IMR-90 (cell line): ENCODE measurements at regions not wholly inside any gene's neighbourhood (a gene's known extent, or its start where the extent isn't known, plus 50 kb on each side); places are given as distances from the start of the nearest gene placed in this dataset.

Source experiments
- ATAC-seq: fragments of 200-7000 bp; cut with Tn5 transposase; 2 replicates; pipeline ENCODE4 v1.9.1; 2020; ENCODE audit warnings: low read depth, mild to moderate bottlenecking, moderate library complexity
- BruUV-seq: library from RNA; stranded (reverse); fragments of 400-500 nt; replicated peaks from 2 replicates; lab custom pipeline; 2021; lab: Mats Ljungman, UMichigan
- CTCF ChIA-PET: fragments of 300-600 bp; formaldehyde crosslinking; extraction: SDS; loops from one replicate; lab custom pipeline; 2021; ENCODE audit warnings: antibody characterized with exemption; lab: Yijun Ruan, JAX
- POLR2A ChIA-PET: fragments of 300-600 bp; sonication (Branson Sonifier 250); formaldehyde crosslinking; loops from one replicate; lab custom pipeline; 2022; ENCODE audit warnings: antibody characterized with exemption; ENCODE audit not compliant: unreplicated experiment; lab: Charles Lee
- DNase-seq: peaks from one replicate; pipeline ENCODE4 v3.0.0; 2013
- H2AFZ ChIP-seq: replicated peaks from 2 replicates; pipeline ENCODE3; 2013; ENCODE audit warnings: low read length, mild to moderate bottlenecking; ENCODE audit not compliant: poor library complexity
- H2AK5ac ChIP-seq: 2 replicates; pipeline ENCODE4 v1.6.1; 2013; ENCODE audit warnings: low read depth, low read length, inconsistent platforms
- H2AK9ac ChIP-seq: replicated peaks from 2 replicates; pipeline ENCODE3; 2013; ENCODE audit warnings: mild to moderate bottlenecking, low read depth, low read length, moderate library complexity; ENCODE audit not compliant: poor library complexity
- H2BK120ac ChIP-seq: 2 replicates; pipeline ENCODE4 v1.6.1; 2013; ENCODE audit warnings: low read depth, low read length, inconsistent platforms
- H2BK15ac ChIP-seq: 3 replicates; pipeline ENCODE4 v1.6.1; 2013; ENCODE audit warnings: low read depth, low read length, inconsistent platforms
- H2BK20ac ChIP-seq: 2 replicates; pipeline ENCODE4 v1.6.1; 2013; ENCODE audit warnings: low read depth, mild to moderate bottlenecking, inconsistent platforms, low read length, moderate library complexity
- H2BK5ac ChIP-seq: 2 replicates; pipeline ENCODE4 v1.6.1; 2013; ENCODE audit warnings: mild to moderate bottlenecking, low read depth, low read length, inconsistent platforms; ENCODE audit not compliant: poor library complexity, severe bottlenecking
- H3K14ac ChIP-seq: replicated peaks from 2 replicates; pipeline ENCODE4 v1.6.1; 2013; ENCODE audit warnings: low read depth, low read length, inconsistent platforms
- H3K18ac ChIP-seq: 2 replicates; pipeline ENCODE4 v1.6.1; 2013; ENCODE audit warnings: low read depth, low read length, control low read depth
- H3K23ac ChIP-seq: 2 replicates; pipeline ENCODE4 v1.6.1; 2013; ENCODE audit warnings: low read depth, low read length, inconsistent platforms
- H3K27ac ChIP-seq: 2 replicates; pipeline ENCODE4 v1.5.1; 2013; ENCODE audit warnings: mild to moderate bottlenecking, control low read depth, low read length; ENCODE audit not compliant: insufficient read depth
- H3K27me3 ChIP-seq: 2 replicates; pipeline ENCODE4 v1.6.1; 2013; ENCODE audit warnings: low read length; ENCODE audit not compliant: control insufficient read depth, insufficient read depth
- H3K36me3 ChIP-seq: 2 replicates; pipeline ENCODE4 v1.6.1; 2013; ENCODE audit warnings: low read length, mixed read lengths; ENCODE audit not compliant: control insufficient read depth, insufficient read depth
- H3K4ac ChIP-seq: 2 replicates; pipeline ENCODE4 v1.6.1; 2013; ENCODE audit warnings: low read depth, low read length, inconsistent platforms
- H3K4me1 ChIP-seq: 2 replicates; pipeline ENCODE4 v1.6.1; 2013; ENCODE audit warnings: low read length, mixed read lengths; ENCODE audit not compliant: control insufficient read depth, insufficient read depth
- H3K4me2 ChIP-seq: 2 replicates; pipeline ENCODE4 v1.6.1; 2013; ENCODE audit warnings: low read depth, mild to moderate bottlenecking, control low read depth, low read length, moderate library complexity
- H3K4me3 ChIP-seq: 2 replicates; pipeline ENCODE4 v1.5.1; 2013; ENCODE audit warnings: low read depth, mild to moderate bottlenecking, control low read depth, low read length, moderate library complexity; ENCODE audit not compliant: insufficient read depth
- H3K56ac ChIP-seq: 2 replicates; pipeline ENCODE4 v1.6.1; 2013; ENCODE audit warnings: low read length, inconsistent platforms; ENCODE audit not compliant: insufficient read depth; ENCODE audit errors: extremely low read depth
- H3K79me1 ChIP-seq, 2 experiments: 2 replicates each; pipeline ENCODE4 v1.6.1; 2013; ENCODE audit warnings: low read length in 2 of 2, inconsistent platforms in 1 of 2, low read depth in 1 of 2
- H3K9ac ChIP-seq: 2 replicates; pipeline ENCODE4 v1.6.1; 2013; ENCODE audit warnings: low read depth, low read length, control low read depth
- H3K9me1 ChIP-seq: 2 replicates; pipeline ENCODE4 v1.6.1; 2013; ENCODE audit warnings: low read length, inconsistent platforms; ENCODE audit not compliant: insufficient read depth
- H3K9me3 ChIP-seq: 2 replicates; pipeline ENCODE4 v1.6.1; 2013; ENCODE audit warnings: low read length; ENCODE audit not compliant: control insufficient read depth, insufficient read depth
- H4K20me1 ChIP-seq: 2 replicates; pipeline ENCODE4 v1.6.1; 2013; ENCODE audit warnings: low read length, inconsistent platforms; ENCODE audit not compliant: insufficient read depth
- H4K5ac ChIP-seq: 2 replicates; pipeline ENCODE4 v1.6.1; 2013; ENCODE audit warnings: mild to moderate bottlenecking, low read depth, low read length, control low read depth
- H4K8ac ChIP-seq, 2 experiments: 2 replicates each; pipeline ENCODE4 v1.6.1; 2013; ENCODE audit warnings: low read depth in 2 of 2, low read length in 2 of 2, control low read depth in 1 of 2, inconsistent platforms in 1 of 2
- H4K91ac ChIP-seq: 2 replicates; pipeline ENCODE4 v1.6.1; 2013; ENCODE audit warnings: low read depth, low read length, inconsistent platforms; ENCODE audit not compliant: insufficient read depth
- CEBPB ChIP-seq: IDR thresholded peaks from 2 replicates; pipeline ENCODE4 v1.6.1; 2012; ENCODE audit warnings: low read depth, low read length, improper control_type of control experiment
- CHD1 ChIP-seq: IDR thresholded peaks from 2 replicates; pipeline ENCODE4 v1.6.1; 2012; ENCODE audit warnings: low read depth, low read length, improper control_type of control experiment
- FOS ChIP-seq: fragments of 150-350 bp; IDR thresholded peaks from 2 replicates; pipeline ENCODE4 v1.6.1; 2016; ENCODE audit warnings: low read depth, low read length
- MAZ ChIP-seq: IDR thresholded peaks from 2 replicates; pipeline ENCODE4 v1.6.1; 2012; ENCODE audit warnings: low read depth, mild to moderate bottlenecking, low read length, improper control_type of control experiment, moderate library complexity, borderline replicate concordance
- RAD21 ChIP-seq: IDR thresholded peaks from 2 replicates; pipeline ENCODE4 v1.6.1; 2012; ENCODE audit warnings: low read length, improper control_type of control experiment
- RCOR1 ChIP-seq: IDR thresholded peaks from 2 replicates; pipeline ENCODE4 v1.6.1; 2012; ENCODE audit warnings: mild to moderate bottlenecking, low read length, improper control_type of control experiment; ENCODE audit not compliant: insufficient replicate concordance
- WGBS, 2 experiments: methylation state at CpG; one replicate each; pipeline versions ENCODE4 v1.1.5 to v1.1.7; 2013; ENCODE audit warnings: missing lambda C conversion rate in 2 of 2; ENCODE audit not compliant: insufficient read length in 1 of 2; ENCODE audit errors: extremely low coverage in 2 of 2; 5-methylcytosine and 5-hydroxymethylcytosine counted together
- dilution Hi-C: fragments of 300-500 bp; cut with HindIII; formaldehyde crosslinking; loops from one replicate; pipeline ENCODE4 v1.14.3; 2018; ENCODE audit warnings: low sequenced_read_pairs; ENCODE audit not compliant: unreplicated experiment
- in situ Hi-C: fragments of 300-500 bp; cut with MboI; formaldehyde crosslinking; loops from 3 replicates; pipeline ENCODE4 v1.14.3; 2019; ENCODE audit warnings: low sequenced_read_pairs, inconsistent platforms, mixed read lengths
- intact Hi-C: fragments of 100-400 bp; cut with micrococcal nuclease; formaldehyde crosslinking; loops from 2 replicates; pipeline ENCODE4 v1.10.0; 2022
- TF ChIP-seq, protein P1 (sequence below): fragments of 150-350 bp; IDR thresholded peaks from 2 replicates; pipeline ENCODE4 v1.6.1; 2016; ENCODE audit warnings: low read depth, mild to moderate bottlenecking, low read length, moderate library complexity, borderline replicate concordance

DNA sequence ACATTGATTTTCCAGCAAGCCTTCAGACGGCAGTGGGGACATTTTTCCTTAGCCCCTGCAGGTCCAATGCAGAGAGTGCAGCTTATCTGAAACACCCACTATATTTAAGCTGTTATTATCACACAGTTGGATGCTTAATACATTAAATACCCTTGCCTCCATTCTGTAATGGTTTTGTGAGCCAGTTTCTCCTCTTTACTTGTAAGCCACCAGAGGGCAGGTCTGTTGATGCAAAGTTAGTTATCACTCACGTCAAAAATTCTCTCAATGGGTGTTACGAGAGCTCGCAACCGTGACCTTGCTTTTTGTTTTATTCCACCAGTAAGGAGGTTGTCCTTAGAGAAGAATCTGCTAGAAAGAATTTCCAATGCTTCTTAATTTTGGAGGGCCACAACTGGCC is 189.8 kb downstream of the INSIG2 start:
- no peak overlapping the region for H2BK5ac ChIP-seq
- no peak overlapping the region for H2AK9ac ChIP-seq
- no peak overlapping the region for H3K18ac ChIP-seq
- H3K36me3 ChIP-seq = no peaks in the 10 kb centered on the region
- H4K20me1 ChIP-seq = no peaks in the 10 kb centered on the region
- ATAC-seq (no peak), DNase-seq (no peak)
- no peak overlapping the region for H3K23ac ChIP-seq
- no peak overlapping the region for H3K9ac ChIP-seq
- H2BK20ac ChIP-seq = no peak overlapping the region
- dilution Hi-C loops (no loop called here), intact Hi-C loops (no loop called here), in situ Hi-C loops (no loop called here)
- H3K79me1 ChIP-seq = no peaks in the 10 kb centered on the region
- H3K9me3 ChIP-seq = no peaks in the 10 kb centered on the region
- no peak overlapping the region for H3K4ac ChIP-seq
- TF ChIP-seq CEBPB (no peak), RAD21 (no peak), CHD1 (no peak), RCOR1 (no peak), FOS (no peak), MAZ (no peak)
- TF ChIP-seq, protein P1, sequence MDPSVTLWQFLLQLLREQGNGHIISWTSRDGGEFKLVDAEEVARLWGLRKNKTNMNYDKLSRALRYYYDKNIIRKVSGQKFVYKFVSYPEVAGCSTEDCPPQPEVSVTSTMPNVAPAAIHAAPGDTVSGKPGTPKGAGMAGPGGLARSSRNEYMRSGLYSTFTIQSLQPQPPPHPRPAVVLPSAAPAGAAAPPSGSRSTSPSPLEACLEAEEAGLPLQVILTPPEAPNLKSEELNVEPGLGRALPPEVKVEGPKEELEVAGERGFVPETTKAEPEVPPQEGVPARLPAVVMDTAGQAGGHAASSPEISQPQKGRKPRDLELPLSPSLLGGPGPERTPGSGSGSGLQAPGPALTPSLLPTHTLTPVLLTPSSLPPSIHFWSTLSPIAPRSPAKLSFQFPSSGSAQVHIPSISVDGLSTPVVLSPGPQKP = no peak
- BruUV-seq = no TSS peak
- H3K4me3 ChIP-seq = no peak overlapping the region
- ChIA-PET CTCF (interaction anchor here (0.7 kb wide), 1 partner anchor 10 kb away, joined by 3 read pairs; no protein-coding TSS in a partner anchor), POLR2A (no interaction called here)
- H4K5ac ChIP-seq = no peak overlapping the region
- no peaks in the 10 kb centered on the region for H3K9me1 ChIP-seq
- no peak overlapping the region for H4K8ac ChIP-seq
- H4K91ac ChIP-seq = no peak overlapping the region
- peaks cover 2% of the 10 kb centered on the region; the same call in 1 of the 2 replicates for H3K27me3 ChIP-seq
- no peaks in the 10 kb centered on the region for H3K4me1 ChIP-seq
- H2BK120ac ChIP-seq = no peak overlapping the region
- H2BK15ac ChIP-seq = no peak overlapping the region
- H3K4me2 ChIP-seq = no peak overlapping the region
- H2AFZ ChIP-seq = no peak overlapping the region
- WGBS, 2 experiments = no CpG with 5 or more reads among the region's 5 CpGs
- no peak overlapping the region for H3K56ac ChIP-seq
- no peak overlapping the region for H3K27ac ChIP-seq
- H2AK5ac ChIP-seq = no peak overlapping the region
- no peak overlapping the region for H3K14ac ChIP-seq
